Suprapubic skin (tissue), 4 donors: ENCODE measurements at regions not wholly inside any gene's neighbourhood (a gene's known extent, or its start where the extent isn't known, plus 50 kb on each side); places are given as distances from the start of the nearest gene placed in this dataset.

ENCODE experiments used
- CTCF ChIP-seq, 2 donors: fragments of 200-600 bp in 1 of 2; fragments of 450-650 bp in 1 of 2; sonication (generic) in 1 of 2; IDR thresholded peaks; one replicate each; pipeline ENCODE4 v1.5.1; 2016 to 2019; ENCODE audit warnings: antibody characterized with exemption in 2 of 2, mild to moderate bottlenecking in 1 of 2, moderate library complexity in 1 of 2
- POLR2A ChIP-seq, 2 donors: fragments of 450-650 bp; IDR thresholded peaks; one replicate each; pipeline ENCODE4 v1.6.1; 2017; ENCODE audit warnings: antibody characterized with exemption in 2 of 2, mild to moderate bottlenecking in 2 of 2, moderate library complexity in 2 of 2
- POLR2AphosphoS5 ChIP-seq, 3 donors: sonication (generic); formaldehyde crosslinking; IDR thresholded peaks; one replicate each; pipeline ENCODE4 v1.6.1; 2017; ENCODE audit warnings: antibody characterized with exemption in 3 of 3

- TF ChIP-seq CTCF (IDR thresholded peaks at IDR 0.05) (no peak), POLR2A (IDR thresholded peaks at IDR 0.05) (no peak), POLR2AphosphoS5 (IDR thresholded peaks at IDR 0.05) (no peak)
Observed at GRCh38 chrX:42597481-42597880, 180.5 kb downstream of the PPP1R2C start.
